GM21381 (cell line): ENCODE measurements at regions not wholly inside any gene's neighbourhood (a gene's known extent, or its start where the extent isn't known, plus 50 kb on each side); places are given as distances from the start of the nearest gene placed in this dataset.
"Not testable (repeated sequence)": the region's sequence is repeated elsewhere in the genome, so short reads cannot be mapped to it uniquely, and the experiment has no call there.

Experiments used
- ATAC-seq: cut with Tn5 transposase; IDR thresholded peaks from one replicate; pipeline ENCODE4 v1.9.1; 2021; ENCODE audit warnings: mild to moderate bottlenecking, moderate library complexity; ENCODE audit not compliant: unreplicated experiment

GRCh38 chr13:109344552-109345157 lies 441.7 kb downstream of the IRS2 start:
- ATAC-seq, result no peak

- ATAC-seq, result no peak
These were observed 449.7 kb downstream of the IRS2 start for GRCh38 chr13:109336730-109337129.

- ATAC-seq, result no peak
These were observed 452.3 kb downstream of the IRS2 start for GRCh38 chr13:109333893-109334651.

- ATAC-seq, result no peak
These were observed 453.6 kb downstream of the IRS2 start for GRCh38 chr13:109332506-109333499.

- no peak for ATAC-seq
These were observed 454.5 kb downstream of the IRS2 start for GRCh38 chr13:109331898-109332297.

- no peak for ATAC-seq
These were observed 455.4 kb downstream of the IRS2 start for GRCh38 chr13:109331011-109331433.

GRCh38 chr13:109330123-109330522 lies 456.3 kb downstream of the IRS2 start:
- ATAC-seq, result no peak

- no peak for ATAC-seq
These were observed 457.2 kb downstream of the IRS2 start for GRCh38 chr13:109329175-109329574.

GRCh38 chr13:109326601-109327000 lies 459.8 kb downstream of the IRS2 start:
- no peak for ATAC-seq

GRCh38 chr13:109323338-109323737 lies 463.0 kb downstream of the IRS2 start:
- no peak for ATAC-seq

- ATAC-seq, result no peak
These were observed 467.3 kb downstream of the IRS2 start for GRCh38 chr13:109318945-109319590.

GRCh38 chr13:109315481-109315880 lies 470.9 kb downstream of the IRS2 start:
- ATAC-seq, result no peak

GRCh38 chr13:109314101-109314500 lies 472.3 kb downstream of the IRS2 start:
- ATAC-seq, result no peak

GRCh38 chr13:109312399-109312798 lies 474.0 kb downstream of the IRS2 start:
- no peak for ATAC-seq

GRCh38 chr13:109311431-109311976 lies 474.9 kb downstream of the IRS2 start:
- ATAC-seq, result not testable (repeated sequence)

GRCh38 chr13:109309625-109310363 lies 476.6 kb downstream of the IRS2 start:
- ATAC-seq, result no peak

GRCh38 chr13:109307027-109307426 lies 479.4 kb downstream of the IRS2 start:
- ATAC-seq, result no peak

GRCh38 chr13:109301726-109302125 lies 484.7 kb downstream of the IRS2 start:
- ATAC-seq, result no peak

GRCh38 chr13:109301276-109301675 lies 485.1 kb downstream of the IRS2 start:
- ATAC-seq, result no peak

- no peak for ATAC-seq
These were observed 488.8 kb downstream of the IRS2 start for GRCh38 chr13:109297628-109298027.
